ENCODE measurements at regions not wholly inside any gene's neighbourhood (a gene's known extent, or its start where the extent isn't known, plus 50 kb on each side); places are given as distances from the start of the nearest gene placed in this dataset.
"Not testable (repeated sequence)": the region's sequence is repeated elsewhere in the genome, so short reads cannot be mapped to it uniquely, and the experiment has no call there.

DNA sequence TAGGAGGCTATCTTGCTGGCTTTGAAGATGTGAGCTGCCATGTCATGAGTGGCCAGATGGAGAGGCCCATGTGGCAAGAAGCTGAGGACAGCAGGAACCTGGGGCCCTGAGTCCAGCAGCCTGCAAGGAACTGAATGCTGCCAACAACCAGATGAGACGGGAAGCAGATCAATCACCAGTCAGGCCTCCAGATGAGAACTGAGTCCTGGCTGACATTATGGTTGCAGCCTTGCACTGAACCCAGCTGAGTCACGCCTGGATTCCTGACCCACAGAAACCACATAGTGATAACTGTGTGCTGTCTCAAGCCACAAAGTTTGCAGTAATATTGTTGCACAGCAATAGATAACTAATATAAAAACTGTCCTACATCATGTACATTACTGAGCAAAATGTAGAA, 173.8 kb downstream of the OTOP1 start:
- not testable (repeated sequence) for H3K27ac ChIP-seq (ENCODE audit: low read length); DNase-seq (ENCODE audit: low read depth, low spot score); H3K4me3 ChIP-seq (ENCODE audit: low read length); H3K36me3 ChIP-seq (ENCODE audit: control insufficient read depth, insufficient read depth, low read length); H3K9me3 ChIP-seq (ENCODE audit: control insufficient read depth, insufficient read depth, low read length); H3K27me3 ChIP-seq (ENCODE audit: control insufficient read depth, insufficient read depth, low read length); H3K4me1 ChIP-seq (ENCODE audit: control insufficient read depth, insufficient read depth, low read length)
- WGBS (ENCODE audit: insufficient coverage, insufficient read length): no CpG with 5 or more reads among the region's 2 CpGs

DNA sequence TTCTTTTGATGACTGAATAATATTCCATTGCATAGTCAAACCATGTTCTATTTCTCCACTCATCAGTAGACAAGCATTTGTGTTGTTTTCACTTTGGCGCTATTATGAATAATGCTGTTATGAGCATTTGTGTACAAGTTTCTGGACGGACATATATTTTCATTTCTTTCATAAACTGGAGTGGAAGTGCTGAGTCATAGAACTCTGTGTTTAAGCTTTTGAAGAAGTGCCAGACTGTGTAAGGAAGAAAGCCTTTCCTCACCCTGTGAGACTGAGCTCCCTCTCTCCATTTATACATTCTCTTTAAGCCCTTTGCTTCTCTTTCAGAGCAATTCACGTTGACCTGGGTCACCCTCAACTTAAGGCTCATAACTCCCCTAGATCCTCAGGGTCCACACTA, 169.5 kb downstream of the OTOP1 start:
- not testable (repeated sequence) for H3K4me1 ChIP-seq (ENCODE audit: control insufficient read depth, insufficient read depth, low read length); H3K4me3 ChIP-seq (ENCODE audit: low read length); H3K27ac ChIP-seq (ENCODE audit: low read length); H3K27me3 ChIP-seq (ENCODE audit: control insufficient read depth, insufficient read depth, low read length); H3K9me3 ChIP-seq (ENCODE audit: control insufficient read depth, insufficient read depth, low read length); DNase-seq (ENCODE audit: low read depth, low spot score); H3K36me3 ChIP-seq (ENCODE audit: control insufficient read depth, insufficient read depth, low read length)
- WGBS (ENCODE audit: insufficient coverage, insufficient read length): no CpG with 5 or more reads among the region's 3 CpGs

DNA sequence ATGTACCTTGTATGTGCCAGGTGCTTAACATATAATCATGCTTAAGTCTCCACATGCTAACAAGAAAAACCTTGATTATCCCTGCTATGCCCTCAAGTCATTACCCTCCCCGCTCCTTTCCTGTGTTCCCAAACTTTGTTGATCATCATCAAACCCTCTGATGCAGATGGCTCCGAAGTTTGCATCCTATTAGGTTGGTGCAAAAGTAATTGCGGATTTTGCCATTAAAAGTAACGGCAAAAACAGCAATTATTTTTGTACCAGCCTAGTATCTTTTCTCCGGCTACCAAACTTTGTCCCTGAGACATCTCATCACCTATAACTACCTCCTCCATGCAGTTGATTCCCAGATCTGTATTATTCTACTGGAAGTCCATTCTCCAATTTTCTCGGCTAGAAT, 142.6 kb downstream of the OTOP1 start:
- not testable (repeated sequence) for H3K27me3 ChIP-seq (ENCODE audit: control insufficient read depth, insufficient read depth, low read length); H3K4me1 ChIP-seq (ENCODE audit: control insufficient read depth, insufficient read depth, low read length); H3K9me3 ChIP-seq (ENCODE audit: control insufficient read depth, insufficient read depth, low read length); H3K27ac ChIP-seq (ENCODE audit: low read length); H3K4me3 ChIP-seq (ENCODE audit: low read length); DNase-seq (ENCODE audit: low read depth, low spot score); H3K36me3 ChIP-seq (ENCODE audit: control insufficient read depth, insufficient read depth, low read length)
- no CpG with 5 or more reads among the region's 6 CpGs for WGBS (ENCODE audit: insufficient coverage, insufficient read length)

DNA sequence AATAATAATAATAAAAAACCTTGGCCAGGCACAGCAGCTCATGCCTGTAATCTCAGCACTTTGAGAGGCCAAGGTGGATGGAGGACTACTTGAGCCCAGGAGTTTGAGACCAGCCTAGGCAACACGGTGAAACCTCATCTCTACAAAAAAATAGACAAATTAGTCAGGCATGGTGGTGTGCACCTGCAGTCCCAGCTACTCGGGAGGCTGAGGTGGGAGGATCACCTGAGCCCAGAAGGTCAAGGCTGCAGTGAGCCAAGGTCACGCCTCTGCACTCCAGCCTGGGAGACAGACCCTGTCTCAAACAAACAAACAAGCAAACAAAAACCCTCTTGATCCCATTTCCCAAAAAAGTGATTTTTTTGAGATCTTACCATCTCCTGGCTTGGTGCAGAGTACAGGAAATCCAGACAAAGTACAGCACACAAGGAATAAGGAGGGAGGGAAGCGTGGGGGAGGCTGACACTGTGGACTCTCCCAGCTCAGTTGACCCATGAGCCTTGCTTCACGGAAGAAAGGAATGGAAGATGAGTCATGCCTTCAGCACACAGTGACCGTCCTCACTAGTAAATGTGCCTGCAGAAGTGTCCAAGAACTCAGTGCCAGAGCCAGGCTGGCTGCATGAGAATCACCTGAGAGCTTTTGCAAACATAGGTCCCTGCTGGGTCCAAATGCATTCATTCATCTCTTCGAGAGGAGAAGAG, 136.9 kb downstream of the OTOP1 start:
- H3K36me3 ChIP-seq (ENCODE audit: control insufficient read depth, insufficient read depth, low read length); DNase-seq (ENCODE audit: low read depth, low spot score); H3K27ac ChIP-seq (ENCODE audit: low read length); H3K27me3 ChIP-seq (ENCODE audit: control insufficient read depth, insufficient read depth, low read length); H3K9me3 ChIP-seq (ENCODE audit: control insufficient read depth, insufficient read depth, low read length); H3K4me3 ChIP-seq (ENCODE audit: low read length); H3K4me1 ChIP-seq (ENCODE audit: control insufficient read depth, insufficient read depth, low read length): not testable (repeated sequence)
- no CpG with 5 or more reads among the region's 7 CpGs for WGBS (ENCODE audit: insufficient coverage, insufficient read length)

DNA sequence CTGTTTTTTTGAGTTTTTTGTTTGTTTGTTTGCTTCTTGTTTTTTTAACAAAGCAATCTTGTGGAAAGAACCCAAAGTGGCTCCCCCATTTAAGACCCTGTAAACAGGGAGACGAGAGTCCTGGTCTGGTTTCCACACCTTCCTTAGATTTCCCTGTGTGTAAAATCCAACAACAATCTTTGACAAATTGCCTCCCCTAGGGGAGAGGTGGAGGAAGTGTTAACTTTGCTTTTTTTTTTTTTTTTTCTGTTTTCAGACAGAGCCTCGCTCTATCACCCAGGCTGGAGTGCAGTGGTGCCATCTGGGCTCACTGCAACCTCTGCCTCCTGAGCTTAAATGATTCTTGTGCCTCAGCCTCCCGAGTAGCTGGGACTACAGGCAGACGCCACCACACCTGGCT, 136.0 kb downstream of the OTOP1 start:
- no CpG with 5 or more reads among the region's 4 CpGs for WGBS (ENCODE audit: insufficient coverage, insufficient read length)
- DNase-seq (ENCODE audit: low read depth, low spot score); H3K4me3 ChIP-seq (ENCODE audit: low read length); H3K27me3 ChIP-seq (ENCODE audit: control insufficient read depth, insufficient read depth, low read length); H3K27ac ChIP-seq (ENCODE audit: low read length); H3K9me3 ChIP-seq (ENCODE audit: control insufficient read depth, insufficient read depth, low read length); H3K36me3 ChIP-seq (ENCODE audit: control insufficient read depth, insufficient read depth, low read length); H3K4me1 ChIP-seq (ENCODE audit: control insufficient read depth, insufficient read depth, low read length): not testable (repeated sequence)

DNA sequence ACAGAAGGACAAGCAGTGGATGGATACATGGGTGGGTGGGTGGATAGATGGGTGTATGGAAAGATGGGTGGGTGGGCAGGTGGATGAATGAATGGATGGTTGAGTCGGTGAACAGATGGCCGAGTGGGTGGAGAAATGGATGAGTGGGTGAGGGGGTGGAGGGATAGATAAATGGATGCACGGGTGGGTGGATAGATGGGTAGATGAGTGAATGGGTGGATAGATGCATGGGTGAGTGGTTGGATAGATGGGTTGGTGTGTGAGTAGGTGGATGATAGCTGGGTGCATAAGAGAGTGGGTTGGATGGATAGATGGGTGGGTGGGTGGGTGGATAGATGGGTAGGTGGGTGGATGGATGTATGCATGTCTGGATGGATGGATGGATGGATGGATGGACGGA, 134.6 kb downstream of the OTOP1 start:
- no CpG with 5 or more reads among the region's 4 CpGs for WGBS (ENCODE audit: insufficient coverage, insufficient read length)
- H3K9me3 ChIP-seq (ENCODE audit: control insufficient read depth, insufficient read depth, low read length); H3K4me1 ChIP-seq (ENCODE audit: control insufficient read depth, insufficient read depth, low read length); H3K27me3 ChIP-seq (ENCODE audit: control insufficient read depth, insufficient read depth, low read length); H3K36me3 ChIP-seq (ENCODE audit: control insufficient read depth, insufficient read depth, low read length); H3K4me3 ChIP-seq (ENCODE audit: low read length); DNase-seq (ENCODE audit: low read depth, low spot score); H3K27ac ChIP-seq (ENCODE audit: low read length): not testable (repeated sequence)

DNA sequence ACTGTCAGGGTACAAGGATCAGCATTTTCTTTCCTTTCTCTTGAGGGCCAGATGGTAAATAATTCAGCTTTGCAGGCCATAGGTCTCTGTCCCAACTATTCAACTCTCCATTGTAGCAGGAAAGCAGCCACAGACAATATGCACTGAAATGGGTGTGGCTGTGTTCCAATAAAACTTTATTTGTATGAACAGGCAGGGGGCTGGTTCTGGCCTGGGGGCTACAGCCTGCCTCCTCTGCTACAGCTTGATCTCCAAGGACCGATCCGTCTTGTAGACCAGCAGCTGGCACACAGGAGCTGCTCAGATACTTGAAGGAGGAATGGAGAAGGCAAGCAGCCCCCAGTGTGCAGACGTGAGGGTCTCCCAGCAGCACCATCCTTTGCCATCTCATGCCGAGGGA, 127.1 kb downstream of the OTOP1 start:
- H3K4me3 ChIP-seq (ENCODE audit: low read length); H3K9me3 ChIP-seq (ENCODE audit: control insufficient read depth, insufficient read depth, low read length); H3K27ac ChIP-seq (ENCODE audit: low read length); H3K36me3 ChIP-seq (ENCODE audit: control insufficient read depth, insufficient read depth, low read length); DNase-seq (ENCODE audit: low read depth, low spot score); H3K4me1 ChIP-seq (ENCODE audit: control insufficient read depth, insufficient read depth, low read length); H3K27me3 ChIP-seq (ENCODE audit: control insufficient read depth, insufficient read depth, low read length): not testable (repeated sequence)
- WGBS (ENCODE audit: insufficient coverage, insufficient read length): no CpG with 5 or more reads among the region's 4 CpGs

DNA sequence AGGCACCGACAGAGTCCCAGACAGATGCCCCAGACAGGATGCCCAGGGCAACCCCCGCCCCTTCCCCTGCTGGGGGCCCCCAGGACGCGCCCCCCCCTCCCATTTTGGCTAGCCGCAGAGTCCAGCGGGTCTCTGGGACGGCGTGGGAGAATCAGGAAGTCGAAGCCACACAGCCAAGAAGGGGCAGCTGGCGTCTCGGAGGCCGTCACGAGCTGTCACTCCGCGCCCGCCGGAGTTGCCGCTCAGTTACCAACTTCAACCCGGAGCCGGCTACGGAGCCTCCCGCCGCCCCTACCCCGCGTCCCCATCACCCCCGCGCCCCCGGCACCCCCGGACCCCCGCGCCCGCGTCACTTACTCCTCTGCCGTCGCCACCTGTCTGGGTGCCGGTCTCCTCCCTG, 119.8 kb downstream of the OTOP1 start:
- H3K9me3 ChIP-seq (ENCODE audit: control insufficient read depth, insufficient read depth, low read length); H3K36me3 ChIP-seq (ENCODE audit: control insufficient read depth, insufficient read depth, low read length); H3K27me3 ChIP-seq (ENCODE audit: control insufficient read depth, insufficient read depth, low read length); DNase-seq (ENCODE audit: low read depth, low spot score); H3K27ac ChIP-seq (ENCODE audit: low read length); H3K4me1 ChIP-seq (ENCODE audit: control insufficient read depth, insufficient read depth, low read length): not testable (repeated sequence)
- peak overlapping the region; percentile 23; the same call in 1 of the 2 replicates for H3K4me3 ChIP-seq (ENCODE audit: low read length)
- WGBS (ENCODE audit: insufficient coverage, insufficient read length): no CpG with 5 or more reads among the region's 36 CpGs

DNA sequence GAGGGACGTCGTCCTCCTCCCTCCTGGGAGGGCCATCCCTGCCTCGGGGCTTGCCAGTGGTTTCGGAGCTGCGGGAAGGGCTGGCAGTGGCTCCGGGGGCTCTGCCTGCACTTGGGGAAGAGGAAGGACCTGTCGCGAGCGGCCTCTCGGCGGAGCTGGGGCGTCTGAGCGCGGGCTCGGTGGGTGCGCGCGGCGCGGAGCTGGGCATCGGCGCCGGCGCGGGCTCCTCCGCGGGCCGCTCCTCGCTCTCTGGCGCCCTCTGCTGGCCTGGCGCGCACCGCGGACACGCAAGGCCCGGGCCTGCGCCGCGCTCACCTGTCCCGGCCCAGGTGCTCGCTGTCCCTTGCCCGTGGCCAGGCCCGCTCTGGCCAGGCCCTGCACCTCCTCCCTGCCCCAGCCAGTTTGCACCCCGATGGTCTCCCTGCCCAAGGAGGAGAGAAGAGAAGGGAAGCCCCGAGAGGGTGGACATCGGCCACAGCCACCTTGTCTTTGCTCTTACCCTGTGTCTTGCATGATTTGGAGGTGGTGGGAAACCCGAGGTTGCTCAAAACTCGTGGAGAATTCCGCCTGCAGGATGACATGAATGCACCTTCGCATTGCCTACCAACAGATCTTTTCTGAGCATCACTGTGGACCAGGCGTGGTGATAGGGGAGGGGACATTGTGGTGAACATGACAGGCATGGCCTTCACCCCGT, 119.2 kb downstream of the OTOP1 start:
- H3K27ac ChIP-seq (ENCODE audit: low read length); H3K4me1 ChIP-seq (ENCODE audit: control insufficient read depth, insufficient read depth, low read length); H3K27me3 ChIP-seq (ENCODE audit: control insufficient read depth, insufficient read depth, low read length); H3K36me3 ChIP-seq (ENCODE audit: control insufficient read depth, insufficient read depth, low read length); H3K9me3 ChIP-seq (ENCODE audit: control insufficient read depth, insufficient read depth, low read length): not testable (repeated sequence)
- no CpG with 5 or more reads among the region's 52 CpGs for WGBS (ENCODE audit: insufficient coverage, insufficient read length)
- DNase-seq (ENCODE audit: low read depth, low spot score): peak; percentile 22
- H3K4me3 ChIP-seq (ENCODE audit: low read length): peak overlapping the region; percentile 59; the same call in 1 of the 2 replicates

DNA sequence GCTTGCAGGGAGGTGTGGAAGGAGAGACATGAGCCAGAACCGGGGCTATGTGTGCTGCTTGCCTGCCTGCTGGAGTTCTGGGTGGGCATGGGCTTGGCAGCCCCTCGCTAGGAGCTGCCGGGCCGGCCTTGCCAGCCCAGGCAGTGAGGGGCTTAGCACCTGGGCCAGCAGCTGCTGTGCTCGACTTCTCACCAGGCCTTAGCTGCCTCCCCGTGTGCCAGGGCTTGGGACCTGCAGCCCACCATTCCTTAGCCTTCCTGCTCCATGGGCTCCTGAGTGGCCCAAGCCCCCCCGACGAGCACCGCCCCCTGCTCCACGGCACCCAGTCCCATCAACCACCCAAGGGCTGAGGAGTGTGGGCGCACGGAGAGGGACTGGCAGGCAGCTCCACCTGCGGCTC, 111.3 kb downstream of the OTOP1 start:
- no CpG with 5 or more reads among the region's 13 CpGs for WGBS (ENCODE audit: insufficient coverage, insufficient read length)
- H3K27me3 ChIP-seq (ENCODE audit: control insufficient read depth, insufficient read depth, low read length); H3K4me1 ChIP-seq (ENCODE audit: control insufficient read depth, insufficient read depth, low read length); H3K4me3 ChIP-seq (ENCODE audit: low read length); DNase-seq (ENCODE audit: low read depth, low spot score); H3K27ac ChIP-seq (ENCODE audit: low read length); H3K9me3 ChIP-seq (ENCODE audit: control insufficient read depth, insufficient read depth, low read length); H3K36me3 ChIP-seq (ENCODE audit: control insufficient read depth, insufficient read depth, low read length): not testable (repeated sequence)

DNA sequence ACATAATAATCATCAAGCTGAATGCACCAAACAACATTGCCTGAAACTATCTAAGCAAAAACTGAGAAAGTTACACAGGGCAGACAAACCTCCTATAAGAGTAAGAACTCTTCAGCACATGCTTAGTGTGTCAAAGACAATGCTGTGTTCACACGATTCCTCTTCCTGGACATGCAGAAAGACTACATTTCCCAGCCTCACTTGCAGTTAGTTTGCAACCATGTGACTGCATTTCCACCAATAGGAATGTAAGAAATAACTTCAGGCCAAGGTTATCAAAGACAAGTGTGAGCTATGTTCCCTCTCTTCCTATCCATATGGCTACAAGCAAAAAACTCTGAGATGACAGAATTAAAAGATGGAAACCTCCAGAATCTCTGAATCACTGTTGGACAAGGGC, 109.8 kb downstream of the OTOP1 start:
- not testable (repeated sequence) for H3K4me1 ChIP-seq (ENCODE audit: control insufficient read depth, insufficient read depth, low read length); H3K27me3 ChIP-seq (ENCODE audit: control insufficient read depth, insufficient read depth, low read length); H3K36me3 ChIP-seq (ENCODE audit: control insufficient read depth, insufficient read depth, low read length); DNase-seq (ENCODE audit: low read depth, low spot score); H3K27ac ChIP-seq (ENCODE audit: low read length); H3K4me3 ChIP-seq (ENCODE audit: low read length); H3K9me3 ChIP-seq (ENCODE audit: control insufficient read depth, insufficient read depth, low read length)
- no CpG with 5 or more reads among the region's 1 CpG for WGBS (ENCODE audit: insufficient coverage, insufficient read length)
